Thyroid gland (tissue), 4 donors: ENCODE measurements at regions not wholly inside any gene's neighbourhood (a gene's known extent, or its start where the extent isn't known, plus 50 kb on each side); places are given as distances from the start of the nearest gene placed in this dataset.

Source experiments
- CTCF ChIP-seq, 6 experiments: fragments of 200-600 bp in 3 of 6; fragments of 450-650 bp in 3 of 6; sonication (generic) in 3 of 6; IDR thresholded peaks; one replicate each; pipeline ENCODE4 v1.5.1; 2016 to 2019; ENCODE audit warnings: antibody characterized with exemption in 6 of 6, mild to moderate bottlenecking in 2 of 6, inconsistent platforms in 1 of 6, moderate library complexity in 1 of 6
- POLR2A ChIP-seq, 2 donors: fragments of 450-650 bp; IDR thresholded peaks; one replicate each; pipeline ENCODE4 v1.6.1; 2017; ENCODE audit warnings: antibody characterized with exemption in 2 of 2, mild to moderate bottlenecking in 2 of 2, moderate library complexity in 1 of 2

GRCh38 chr5:57745700-57746651 is 263.4 kb upstream of the ACTBL2 start:
- no peak for TF ChIP-seq CTCF (IDR thresholded peaks at IDR 0.05)
- no peak for TF ChIP-seq POLR2A (IDR thresholded peaks at IDR 0.05)
